Astrocyte of the hippocampus (primary cell): ENCODE measurements at regions not wholly inside any gene's neighbourhood (a gene's known extent, or its start where the extent isn't known, plus 50 kb on each side); places are given as distances from the start of the nearest gene placed in this dataset.
"Not testable (repeated sequence)": the region's sequence is repeated elsewhere in the genome, so short reads cannot be mapped to it uniquely, and the experiment has no call there.

ENCODE experiments used
- DNase-seq: peaks from one replicate; pipeline ENCODE4 v3.0.0; 2011; ENCODE audit warnings: low read depth, low spot score

GRCh38 chr20:51127713-51128112 is 104.8 kb upstream of the KCNG1 start:
- no peak for DNase-seq

GRCh38 chr20:51126337-51126736 is 103.4 kb upstream of the KCNG1 start:
- DNase-seq, result no peak

GRCh38 chr20:51125780-51126179 is 102.9 kb upstream of the KCNG1 start:
- no peak for DNase-seq

GRCh38 chr20:51125105-51125504 is 102.2 kb upstream of the KCNG1 start:
- no peak for DNase-seq

- DNase-seq, result not testable (repeated sequence)
These were observed 101.0 kb upstream of the KCNG1 start for GRCh38 chr20:51123887-51124286.

- no peak for DNase-seq
These were observed 100.2 kb upstream of the KCNG1 start for GRCh38 chr20:51122931-51123658.

GRCh38 chr20:51121901-51122412 is 99.0 kb upstream of the KCNG1 start:
- DNase-seq, result peak; percentile 30

- DNase-seq, result no peak
These were observed 98.4 kb upstream of the KCNG1 start for GRCh38 chr20:51121272-51121671.

- no peak for DNase-seq
These were observed 98.0 kb upstream of the KCNG1 start for GRCh38 chr20:51120868-51121267.

- no peak for DNase-seq
These were observed 97.5 kb upstream of the KCNG1 start for GRCh38 chr20:51120438-51120837.

GRCh38 chr20:51119914-51120313 is 97.0 kb upstream of the KCNG1 start:
- no peak for DNase-seq

- no peak for DNase-seq
These were observed 96.1 kb upstream of the KCNG1 start for GRCh38 chr20:51118985-51119527.

GRCh38 chr20:51118216-51118615 is 95.3 kb upstream of the KCNG1 start:
- no peak for DNase-seq

- DNase-seq, result no peak
These were observed 94.1 kb upstream of the KCNG1 start for GRCh38 chr20:51116765-51117686.

GRCh38 chr20:51111290-51111689 is 88.4 kb upstream of the KCNG1 start:
- DNase-seq, result no peak

GRCh38 chr20:51108638-51109363 is 85.9 kb upstream of the KCNG1 start:
- DNase-seq, result no peak

- no peak for DNase-seq
These were observed 83.1 kb upstream of the KCNG1 start for GRCh38 chr20:51106011-51106410.

- DNase-seq, result no peak
These were observed 82.3 kb upstream of the KCNG1 start for GRCh38 chr20:51104960-51105920.

- no peak for DNase-seq
These were observed 77.7 kb upstream of the KCNG1 start for GRCh38 chr20:51100617-51101016.

GRCh38 chr20:51098284-51098810 is 75.4 kb upstream of the KCNG1 start:
- no peak for DNase-seq
